Neutrophil (primary cell): ENCODE measurements at regions not wholly inside any gene's neighbourhood (a gene's known extent, or its start where the extent isn't known, plus 50 kb on each side); places are given as distances from the start of the nearest gene placed in this dataset.

Experiments used
- H3K27ac ChIP-seq: fragments of 200-600 bp; sonication (generic); 2 replicates; pipeline ENCODE4 v1.5.1; 2016; ENCODE audit warnings: mild to moderate bottlenecking, moderate library complexity
- H3K27me3 ChIP-seq: fragments of 200-600 bp; sonication (generic); 2 replicates; pipeline ENCODE4 v1.6.0; 2016; ENCODE audit warnings: mild to moderate bottlenecking
- H3K36me3 ChIP-seq: fragments of 200-600 bp; sonication (generic); 2 replicates; pipeline ENCODE4 v1.5.1; 2017
- H3K4me1 ChIP-seq, 2 experiments: fragments of 200-600 bp in 1 of 2; sonication (generic) in 1 of 2; 1 replicate in 1 of 2; 2 replicates in 1 of 2; pipeline versions ENCODE4 v1.5.1 to v1.6.1; 2013 to 2016; ENCODE audit warnings: low read depth in 1 of 2, low read length in 1 of 2, mild to moderate bottlenecking in 1 of 2, moderate library complexity in 1 of 2; ENCODE audit not compliant: control insufficient read depth in 1 of 2, insufficient read depth in 1 of 2
- H3K4me3 ChIP-seq, 2 experiments: fragments of 200-600 bp in 1 of 2; sonication (generic) in 1 of 2; 1 replicate in 1 of 2; 2 replicates in 1 of 2; pipeline ENCODE4 v1.5.1; 2013 to 2016; ENCODE audit warnings: low read depth in 1 of 2, low read length in 1 of 2, mild to moderate bottlenecking in 1 of 2, moderate library complexity in 1 of 2
- H3K9me3 ChIP-seq: fragments of 200-600 bp; sonication (generic); 2 replicates; pipeline ENCODE4 v1.5.1; 2016
- CTCF ChIP-seq: fragments of 200-600 bp; sonication (generic); IDR thresholded peaks from 2 replicates; pipeline ENCODE4 v1.5.1; 2016; ENCODE audit warnings: antibody characterized with exemption

GRCh38 chr10:21138769-21139340 is 241.7 kb upstream of the NEBL start:
- Histone ChIP-seq H3K4me1 (no peaks in the 10 kb centered on the region), H3K4me3 (no peak overlapping the region), H3K9me3 (no peaks in the 10 kb centered on the region), H3K27me3 (peaks cover 11% of the 10 kb centered on the region), H3K27ac (no peak overlapping the region), H3K36me3 (no peaks in the 10 kb centered on the region)
- TF ChIP-seq CTCF = no peak

- H3K9me3 ChIP-seq = no peaks in the 10 kb centered on the region
- no peaks in the 10 kb centered on the region for H3K4me1 ChIP-seq
- TF ChIP-seq CTCF = no peak
- H3K36me3 ChIP-seq = no peaks in the 10 kb centered on the region
- H3K4me3 ChIP-seq = no peak overlapping the region
- H3K27ac ChIP-seq = no peak overlapping the region
- no peaks in the 10 kb centered on the region for H3K27me3 ChIP-seq
These were observed 238.2 kb upstream of the NEBL start for GRCh38 chr10:21135023-21135931.

GRCh38 chr10:21134645-21135022 is 237.5 kb upstream of the NEBL start:
- Histone ChIP-seq H3K9me3 (no peaks in the 10 kb centered on the region), H3K36me3 (no peaks in the 10 kb centered on the region), H3K4me3 (no peak overlapping the region), H3K27me3 (no peaks in the 10 kb centered on the region), H3K27ac (no peak overlapping the region), H3K4me1 (no peaks in the 10 kb centered on the region)
- TF ChIP-seq CTCF = no peak

GRCh38 chr10:21130683-21131442 is 233.8 kb upstream of the NEBL start:
- Histone ChIP-seq H3K27me3 (no peaks in the 10 kb centered on the region), H3K36me3 (no peaks in the 10 kb centered on the region), H3K4me1 (no peaks in the 10 kb centered on the region), H3K4me3 (no peak overlapping the region), H3K9me3 (no peaks in the 10 kb centered on the region), H3K27ac (no peak overlapping the region)
- no peak for TF ChIP-seq CTCF

- no peaks in the 10 kb centered on the region for H3K9me3 ChIP-seq
- no peaks in the 10 kb centered on the region for H3K27me3 ChIP-seq
- H3K4me1 ChIP-seq = no peaks in the 10 kb centered on the region
- no peak for TF ChIP-seq CTCF
- H3K36me3 ChIP-seq = no peaks in the 10 kb centered on the region
- H3K27ac ChIP-seq = no peak overlapping the region
- H3K4me3 ChIP-seq = no peak overlapping the region
These were observed 233.0 kb upstream of the NEBL start for GRCh38 chr10:21130108-21130507.
